Spleen (tissue), 7 donors: ENCODE measurements at regions not wholly inside any gene's neighbourhood (a gene's known extent, or its start where the extent isn't known, plus 50 kb on each side); places are given as distances from the start of the nearest gene placed in this dataset.

Experiments
- CTCF ChIP-seq, 11 experiments: fragments of 200-600 bp in 7 of 11; fragments of 450-650 bp in 4 of 11; sonication (generic) in 4 of 11; IDR thresholded peaks in 8 of 11; conservative IDR thresholded peaks in 3 of 11; 1 replicate in 7 of 11; 2 replicates in 4 of 11; pipeline versions ENCODE4 v1.4.0 to v1.8.0; 2016 to 2021; ENCODE audit warnings: antibody characterized with exemption in 11 of 11, inconsistent platforms in 4 of 11, mild to moderate bottlenecking in 1 of 11
- POLR2A ChIP-seq, 3 donors: fragments of 450-650 bp; IDR thresholded peaks; one replicate each; pipeline ENCODE4 v1.5.1; 2017; ENCODE audit warnings: antibody characterized with exemption in 3 of 3, mild to moderate bottlenecking in 1 of 3
- donor health status: DM: no; HTN: no; CAD: no; lungs with moderate emphysema.
- donor health status: DM: no; HTN: no; CAD: no.
- donor health status: DM: no; HTN: no; CAD: no.

DNA sequence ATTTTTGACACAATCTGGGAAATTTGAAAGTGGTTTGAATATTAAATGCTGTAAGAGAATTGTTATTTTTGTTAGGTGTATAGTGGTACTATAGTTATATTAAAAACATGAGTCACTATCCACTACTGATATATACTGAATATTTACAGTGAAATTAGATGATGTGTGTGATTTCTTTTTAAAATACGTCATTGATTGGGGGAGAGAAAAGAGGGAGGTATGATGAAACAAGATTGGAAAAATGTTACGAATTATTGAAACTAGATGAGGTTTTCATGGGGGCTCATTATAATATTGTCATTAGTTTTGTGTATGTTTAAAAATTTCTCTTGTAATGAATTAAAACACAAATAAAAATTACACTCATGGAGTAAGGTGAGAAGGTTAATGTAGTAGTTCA is 571.4 kb downstream of the HTR7 start:
- TF ChIP-seq CTCF (IDR thresholded peaks at IDR 0.05 in 8 of 11, conservative IDR thresholded peaks at IDR 0.05 in 3 of 11), result no peak
- TF ChIP-seq POLR2A (IDR thresholded peaks at IDR 0.05), result no peak
